GM12873 (cell line): ENCODE measurements at regions not wholly inside any gene's neighbourhood (a gene's known extent, or its start where the extent isn't known, plus 50 kb on each side); places are given as distances from the start of the nearest gene placed in this dataset.

Experiments used
- CTCF ChIP-seq: IDR thresholded peaks from 2 replicates; pipeline ENCODE4 v1.5.1; 2012; ENCODE audit warnings: low read depth, mild to moderate bottlenecking, moderate library complexity, low read length, control low read depth; ENCODE audit not compliant: insufficient read depth; ENCODE audit errors: missing control alignments

- no peak for TF ChIP-seq CTCF
These were observed 692.6 kb downstream of the VRK1 start for GRCh38 chr14:97489750-97490149.

- TF ChIP-seq CTCF, result no peak
These were observed 693.4 kb downstream of the VRK1 start for GRCh38 chr14:97490521-97491070.

- TF ChIP-seq CTCF, result no peak
These were observed 694.5 kb downstream of the VRK1 start for GRCh38 chr14:97491697-97492096.

- TF ChIP-seq CTCF, result no peak
These were observed 702.8 kb downstream of the VRK1 start for GRCh38 chr14:97499790-97500481.

- no peak for TF ChIP-seq CTCF
These were observed 709.4 kb downstream of the VRK1 start for GRCh38 chr14:97506626-97507025.

GRCh38 chr14:97513891-97514290, 716.7 kb downstream of the VRK1 start:
- TF ChIP-seq CTCF, result no peak

GRCh38 chr14:97517566-97518234, 720.5 kb downstream of the VRK1 start:
- no peak for TF ChIP-seq CTCF
